GM19193 (cell line): ENCODE measurements at regions not wholly inside any gene's neighbourhood (a gene's known extent, or its start where the extent isn't known, plus 50 kb on each side); places are given as distances from the start of the nearest gene placed in this dataset.

Experiments
- POLR2A ChIP-seq: IDR thresholded peaks from 4 replicates; pipeline ENCODE4 v1.6.1; 2011; ENCODE audit not compliant: insufficient read depth, insufficient read length; ENCODE audit errors: extremely low read depth

GRCh38 chr5:166377756-166378155, 1913.7 kb upstream of the WWC1 start:
- TF ChIP-seq POLR2A: no peak

GRCh38 chr5:166379517-166379916, 1911.9 kb upstream of the WWC1 start:
- no peak for TF ChIP-seq POLR2A

GRCh38 chr5:166382031-166382430, 1909.4 kb upstream of the WWC1 start:
- TF ChIP-seq POLR2A: no peak

- TF ChIP-seq POLR2A: no peak
Measured at GRCh38 chr5:166398131-166398530, 1893.3 kb upstream of the WWC1 start.

- TF ChIP-seq POLR2A: no peak
Measured at GRCh38 chr5:166399781-166400180, 1891.7 kb upstream of the WWC1 start.

GRCh38 chr5:166401391-166401790, 1890.1 kb upstream of the WWC1 start:
- no peak for TF ChIP-seq POLR2A

DNA sequence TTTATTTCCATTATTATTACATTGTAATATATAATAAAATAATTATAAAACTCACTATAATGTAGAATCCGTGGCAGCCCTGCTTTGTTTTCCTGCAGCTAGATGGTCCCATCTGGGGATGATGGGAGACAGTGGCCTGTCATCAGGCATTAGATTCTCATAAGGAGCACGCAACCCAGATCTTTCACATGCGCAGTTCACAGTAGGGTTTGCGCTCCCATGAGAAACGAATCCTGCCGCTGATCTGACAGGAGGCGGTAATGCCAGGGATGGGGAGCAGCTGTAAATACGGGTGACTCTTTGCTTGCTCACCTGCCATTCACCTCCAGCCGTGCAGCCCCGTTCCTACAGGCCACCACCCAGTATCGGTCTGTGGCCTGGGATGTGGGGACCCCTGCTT, 1879.3 kb upstream of the WWC1 start:
- no peak for TF ChIP-seq POLR2A

DNA sequence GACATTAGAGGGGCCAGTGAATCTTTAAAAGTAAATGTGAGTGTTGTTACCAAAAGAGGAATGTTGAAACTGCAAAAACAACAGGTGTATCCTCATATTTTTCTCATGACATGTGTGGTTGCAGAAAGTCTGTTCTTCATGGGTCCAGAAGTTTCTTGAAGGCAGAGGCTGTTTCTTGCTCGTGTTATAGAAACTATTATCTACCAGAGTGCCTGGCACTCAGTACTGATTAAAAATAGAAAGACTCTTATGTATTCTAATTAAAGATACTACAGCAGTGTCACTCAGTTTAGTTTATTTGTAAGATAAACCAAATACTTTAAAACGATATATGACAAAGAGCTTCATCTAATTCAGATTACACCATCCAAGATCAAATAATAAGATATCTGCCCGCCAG, 1864.2 kb upstream of the WWC1 start:
- TF ChIP-seq POLR2A: no peak

DNA sequence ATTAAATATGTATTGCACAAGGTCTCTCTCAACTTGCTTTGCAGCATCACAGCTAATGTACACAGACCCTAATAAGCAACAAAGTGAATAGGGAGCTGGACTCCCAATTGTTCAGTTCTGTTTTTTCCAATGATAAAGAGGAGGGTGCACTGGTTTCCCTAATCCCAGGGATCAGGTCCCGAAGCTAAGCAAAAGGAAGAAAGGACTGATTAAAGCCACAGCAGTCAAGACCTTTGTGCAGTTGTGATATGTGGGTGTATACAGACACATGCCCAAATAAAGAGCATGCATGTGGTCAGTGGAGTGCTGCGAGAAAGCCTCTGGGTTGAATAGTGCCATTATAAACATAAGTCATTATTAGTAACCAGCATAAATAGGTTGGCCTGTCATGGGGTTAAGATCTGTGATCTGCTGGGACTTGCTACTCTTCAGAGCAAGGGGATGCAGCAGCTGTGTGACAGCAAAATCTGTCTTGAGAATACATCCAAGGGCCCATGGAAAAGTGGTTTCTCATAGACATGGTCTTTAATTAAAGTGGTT, 1863.1 kb upstream of the WWC1 start:
- no peak for TF ChIP-seq POLR2A

DNA sequence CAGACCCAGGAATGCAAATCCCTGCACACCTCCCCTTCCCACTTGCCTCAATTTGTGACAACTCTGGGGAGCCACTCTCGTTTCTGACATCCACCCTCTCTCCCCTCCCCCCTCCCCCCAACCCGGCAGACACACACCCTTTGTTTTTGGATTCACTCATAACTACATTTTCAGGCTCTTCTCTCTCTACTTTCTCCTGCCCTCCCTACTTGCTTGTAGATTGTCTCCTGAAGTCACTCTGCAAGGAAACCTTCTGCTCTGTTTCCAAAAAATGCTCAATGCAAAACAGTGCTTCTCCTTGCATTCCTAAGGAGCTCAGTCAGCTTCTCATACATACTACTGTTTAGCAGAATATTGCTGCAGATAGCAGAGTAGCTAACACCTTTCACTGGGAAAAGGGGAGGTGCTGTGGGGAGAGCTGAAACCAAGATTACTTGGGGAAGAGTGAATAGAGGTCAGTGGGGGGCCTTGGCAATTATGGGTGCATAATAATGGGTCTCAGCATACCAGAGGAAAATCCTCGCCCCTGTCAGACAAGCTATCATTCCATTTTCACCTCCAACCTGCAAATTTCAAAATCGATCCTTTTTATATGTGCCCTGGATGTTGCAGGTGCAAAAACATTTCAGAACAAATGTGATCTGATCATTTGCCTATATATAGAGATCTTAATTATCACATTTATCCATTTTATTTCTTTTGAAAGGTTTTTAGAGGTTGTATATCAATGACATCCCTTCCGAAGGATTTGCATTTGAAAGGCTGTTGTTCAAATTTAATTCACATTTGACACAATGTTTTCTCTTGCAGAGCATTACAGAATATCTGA, 1860.7 kb upstream of the WWC1 start:
- TF ChIP-seq POLR2A: no peak

- TF ChIP-seq POLR2A: no peak
Measured at GRCh38 chr5:166431456-166431855, 1860.0 kb upstream of the WWC1 start.

DNA sequence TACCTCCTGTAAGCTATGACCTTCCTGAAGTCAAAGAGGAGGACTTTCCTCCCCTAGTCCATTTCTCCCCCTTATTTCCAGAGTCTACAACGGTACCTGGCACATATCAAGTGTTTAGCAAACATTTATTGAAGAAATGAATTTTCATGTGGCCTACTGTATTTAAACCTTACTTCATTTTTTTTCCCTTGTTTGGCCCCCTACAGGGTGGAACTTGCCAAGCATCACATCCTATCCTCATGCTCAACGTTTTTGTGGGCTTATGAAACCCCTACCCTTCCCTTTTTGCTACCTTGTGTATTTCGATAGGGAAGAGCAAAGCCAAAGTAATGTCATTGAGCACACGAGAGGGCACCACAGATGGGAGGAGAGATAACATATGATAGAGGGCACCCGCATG, 1857.8 kb upstream of the WWC1 start:
- no peak for TF ChIP-seq POLR2A

GRCh38 chr5:166436872-166437271, 1854.6 kb upstream of the WWC1 start:
- TF ChIP-seq POLR2A: no peak

DNA sequence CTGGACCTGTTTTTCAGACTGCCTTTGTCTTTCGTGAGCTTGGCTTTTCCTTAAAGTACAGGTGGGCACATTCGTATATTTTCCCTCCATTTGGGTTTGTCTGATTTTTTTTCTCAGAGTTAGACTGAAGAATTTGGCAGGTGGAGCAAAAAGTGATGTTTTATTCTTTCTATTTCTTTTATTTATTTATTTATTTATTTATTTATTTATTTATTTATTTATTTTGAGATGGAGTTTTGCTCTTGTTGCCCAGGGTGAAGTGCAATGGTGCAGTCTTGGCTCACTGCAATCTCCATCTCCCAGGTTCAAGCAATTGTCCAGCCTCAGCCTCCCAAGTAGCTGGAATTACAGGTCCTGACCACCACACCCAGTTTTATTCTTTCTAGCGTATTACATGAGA, 1805.1 kb upstream of the WWC1 start:
- no peak for TF ChIP-seq POLR2A

DNA sequence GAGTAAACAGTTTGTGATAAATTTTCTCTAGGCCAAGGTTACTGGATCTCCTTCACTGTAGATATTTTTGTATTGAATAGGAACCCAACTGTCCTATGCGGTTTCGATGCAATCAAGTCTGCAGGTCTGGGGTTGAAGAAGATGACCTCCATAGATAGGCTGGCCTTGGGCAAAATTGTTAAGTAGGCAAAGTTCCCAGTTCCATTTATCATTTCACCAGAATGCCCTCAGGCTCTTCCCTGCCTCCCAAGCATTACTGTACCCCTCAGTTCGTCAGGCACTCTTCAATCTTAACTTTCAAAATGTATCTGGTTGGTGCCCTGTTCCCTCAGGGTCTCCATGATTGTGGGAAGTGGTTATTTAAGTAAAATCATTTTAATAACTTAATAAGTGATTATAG, 1802.9 kb upstream of the WWC1 start:
- TF ChIP-seq POLR2A: no peak

DNA sequence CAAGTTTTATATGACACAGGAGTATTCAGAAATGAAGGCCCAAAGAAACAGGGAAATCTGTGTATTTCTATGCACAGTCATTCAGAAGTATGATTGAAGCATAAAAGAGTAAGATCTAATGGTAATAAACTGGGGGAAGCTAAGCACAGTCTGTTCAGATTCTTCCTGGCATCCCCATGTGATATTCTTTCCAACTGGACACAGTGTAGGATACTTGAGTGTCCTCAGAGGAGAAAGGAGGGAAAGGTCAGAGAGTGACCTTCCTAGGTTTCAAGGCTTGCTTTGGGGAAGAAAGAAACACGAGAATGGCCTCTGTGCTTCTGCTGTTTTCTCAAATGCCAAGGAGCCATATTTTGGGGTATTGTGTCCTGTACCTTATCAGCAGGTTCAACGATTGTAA, 1798.4 kb upstream of the WWC1 start:
- TF ChIP-seq POLR2A: no peak
